Effector memory CD8-positive, alpha-beta T cell (primary cell): ENCODE measurements at regions not wholly inside any gene's neighbourhood (a gene's known extent, or its start where the extent isn't known, plus 50 kb on each side); places are given as distances from the start of the nearest gene placed in this dataset.

ENCODE experiments used
- ATAC-seq: fragments of 150-1000 bp; cut with Tn5 transposase; replicated peaks from 2 replicates; pipeline ENCODE4 v1.10.0; 2021; ENCODE audit warnings: mild to moderate bottlenecking, moderate library complexity
- DNase-seq, 3 experiments: peaks; one replicate each; pipeline ENCODE4 v3.0.0; 2021
- H3K27ac Mint-ChIP-seq, 2 donors: one replicate each; pipeline ENCODE4 v1.8.0; 2022; ENCODE audit warnings: mild to moderate bottlenecking in 2 of 2, mixed read lengths in 2 of 2, moderate library complexity in 2 of 2
- H3K27me3 Mint-ChIP-seq, 2 donors: one replicate each; pipeline ENCODE4 v1.8.0; 2022; ENCODE audit warnings: mixed read lengths in 2 of 2
- H3K36me3 Mint-ChIP-seq: one replicate; pipeline ENCODE4 v1.8.0; 2022; ENCODE audit warnings: mild to moderate bottlenecking, moderate library complexity, mixed read lengths; ENCODE audit not compliant: insufficient read depth
- H3K4me1 Mint-ChIP-seq, 2 donors: one replicate each; pipeline ENCODE4 v1.8.0; 2022; ENCODE audit warnings: low read depth in 2 of 2, mixed read lengths in 2 of 2
- H3K4me3 Mint-ChIP-seq, 2 donors: one replicate each; pipeline ENCODE4 v1.8.0; 2022; ENCODE audit warnings: mild to moderate bottlenecking in 2 of 2, mixed read lengths in 2 of 2, moderate library complexity in 2 of 2
- H3K9me3 Mint-ChIP-seq, 2 donors: one replicate each; pipeline ENCODE4 v1.8.0; 2022; ENCODE audit warnings: mixed read lengths in 2 of 2

- Mint-ChIP-seq H3K27ac (no peak overlapping the region), H3K36me3 (no peaks in the 10 kb centered on the region), H3K4me3 (no peak overlapping the region), H3K27me3 (peaks cover 10 to 26% of the 10 kb centered on the region in 2 donors), H3K4me1 (no peaks in the 10 kb centered on the region), H3K9me3 (peaks cover 5 to 16% of the 10 kb centered on the region in 2 donors)
- DNase-seq (no peak), ATAC-seq (no peak)
Observed at GRCh38 chr1:14220324-14220723, 378.2 kb upstream of the KAZN start.

DNA sequence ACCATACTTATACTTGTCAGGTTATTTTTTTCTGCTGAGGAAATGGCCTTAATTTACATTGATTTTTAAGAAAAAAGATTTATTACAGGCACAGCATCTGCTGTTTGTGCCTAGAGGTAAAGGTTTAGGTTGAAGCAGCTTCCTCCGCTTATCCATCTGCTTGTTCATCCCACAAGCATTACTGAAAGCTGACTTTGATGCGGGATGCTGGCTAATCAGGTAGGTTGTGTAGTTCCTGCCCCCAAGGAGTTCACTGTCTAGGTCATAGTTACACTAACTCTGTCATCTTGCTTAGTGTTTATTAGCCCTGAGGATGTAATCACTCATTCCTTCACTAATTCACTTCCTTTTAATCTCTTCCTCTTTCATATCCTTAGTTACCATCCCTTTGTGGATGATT, 377.7 kb upstream of the KAZN start:
- Mint-ChIP-seq H3K4me3 (no peak overlapping the region), H3K9me3 (peaks cover 5 to 16% of the 10 kb centered on the region in 2 donors), H3K4me1 (no peaks in the 10 kb centered on the region), H3K27ac (no peak overlapping the region), H3K27me3 (peaks cover 10 to 26% of the 10 kb centered on the region in 2 donors), H3K36me3 (no peaks in the 10 kb centered on the region)
- DNase-seq (no peak), ATAC-seq (no peak)

DNA sequence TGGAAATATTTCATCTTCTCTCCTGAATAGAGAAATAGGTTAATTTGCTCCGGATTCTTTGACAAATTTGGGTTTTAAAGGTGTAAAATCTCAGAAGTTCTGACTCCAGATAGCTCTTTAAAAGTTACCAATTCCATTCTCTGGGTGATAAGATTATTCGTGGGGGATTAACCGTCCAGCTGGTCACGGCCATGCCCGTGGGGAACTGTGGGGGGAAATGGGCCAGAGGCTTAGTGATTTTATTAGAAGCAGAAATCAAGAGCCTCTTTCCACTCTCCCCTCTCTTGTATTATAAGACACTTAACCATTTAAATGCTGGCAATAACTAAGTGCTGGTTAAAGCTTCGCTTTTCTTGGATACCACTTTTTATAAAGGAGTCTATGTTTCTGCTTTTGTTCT, 376.4 kb upstream of the KAZN start:
- H3K9me3 Mint-ChIP-seq = peaks cover 5 to 16% of the 10 kb centered on the region in 2 donors
- H3K4me1 Mint-ChIP-seq = no peaks in the 10 kb centered on the region
- peaks cover 10 to 26% of the 10 kb centered on the region in 2 donors for H3K27me3 Mint-ChIP-seq
- no peaks in the 10 kb centered on the region for H3K36me3 Mint-ChIP-seq
- DNase-seq = no peak
- no peak for ATAC-seq
- H3K27ac Mint-ChIP-seq = no peak overlapping the region
- no peak overlapping the region for H3K4me3 Mint-ChIP-seq

DNA sequence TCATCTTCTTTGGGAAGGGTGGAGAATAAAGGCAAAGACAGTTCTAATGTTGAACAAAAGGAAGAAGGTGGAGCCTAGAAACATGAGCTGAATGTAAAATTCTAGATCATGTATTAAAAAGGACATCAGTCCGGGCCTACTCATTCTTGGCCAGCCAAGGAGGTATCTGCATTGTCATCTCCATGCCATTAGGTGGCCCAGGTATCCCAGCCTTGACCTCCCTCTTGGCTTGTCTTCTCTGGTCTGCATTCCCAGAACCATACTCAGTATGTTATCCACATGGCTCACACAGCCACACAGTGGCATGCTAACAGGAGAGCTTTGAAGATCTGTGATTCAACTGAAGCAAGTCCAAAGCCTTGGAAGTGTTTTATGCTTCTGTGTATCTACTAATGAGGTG, 369.8 kb upstream of the KAZN start:
- peaks cover 14 to 21% of the 10 kb centered on the region in 2 donors for H3K27me3 Mint-ChIP-seq
- peaks cover 3 to 6% of the 10 kb centered on the region in 2 donors for H3K9me3 Mint-ChIP-seq
- no peak for ATAC-seq
- H3K4me3 Mint-ChIP-seq = no peak overlapping the region
- H3K27ac Mint-ChIP-seq = no peak overlapping the region
- DNase-seq = no peak
- no peaks in the 10 kb centered on the region for H3K4me1 Mint-ChIP-seq
- peaks cover 4% of the 10 kb centered on the region for H3K36me3 Mint-ChIP-seq

DNA sequence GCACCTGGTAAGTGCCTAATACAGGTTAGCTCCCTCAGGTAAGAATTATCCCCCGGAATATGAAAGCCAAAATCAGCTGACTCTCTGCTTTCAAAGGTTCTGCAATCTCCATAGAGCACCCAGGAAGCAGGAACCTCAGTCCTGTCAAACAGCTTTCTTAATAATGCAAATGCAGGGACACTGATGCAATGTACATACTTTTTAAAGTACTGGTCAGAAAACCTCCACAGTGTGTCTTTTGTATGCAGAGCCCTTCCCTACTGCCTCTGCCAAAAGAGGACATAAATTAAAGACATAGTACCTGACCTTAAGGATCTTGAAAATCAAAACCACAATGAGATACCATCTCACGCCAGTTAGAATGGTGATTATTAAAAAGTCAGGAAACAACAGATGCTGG, 365.0 kb upstream of the KAZN start:
- H3K36me3 Mint-ChIP-seq = peaks cover 4% of the 10 kb centered on the region
- H3K4me1 Mint-ChIP-seq = no peaks in the 10 kb centered on the region
- no peak overlapping the region for H3K4me3 Mint-ChIP-seq
- ATAC-seq = no peak
- no peak for DNase-seq
- peaks cover 13 to 18% of the 10 kb centered on the region in 2 donors for H3K27me3 Mint-ChIP-seq
- H3K9me3 Mint-ChIP-seq = no peaks in the 10 kb centered on the region
- H3K27ac Mint-ChIP-seq = no peak overlapping the region

DNA sequence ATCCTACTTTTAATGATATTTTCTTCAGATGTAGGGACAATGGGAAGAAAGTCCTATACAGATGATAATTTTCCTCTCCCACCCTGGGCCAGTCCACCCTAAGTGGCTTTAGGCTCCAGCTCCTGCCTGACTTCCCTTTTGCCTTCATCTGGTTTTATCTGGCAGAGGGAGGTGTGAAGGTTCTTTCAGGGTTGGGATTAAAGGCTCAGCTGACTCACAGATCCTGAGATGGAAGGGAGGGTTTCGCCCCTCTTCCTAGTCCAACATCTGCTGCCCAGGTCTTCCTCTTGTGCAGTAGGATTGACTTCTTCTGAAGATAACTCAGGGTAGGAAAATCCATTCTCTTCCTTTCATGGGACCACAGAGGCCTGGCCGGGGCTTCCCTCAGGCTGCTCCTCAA, 362.4 kb upstream of the KAZN start:
- H3K27me3 Mint-ChIP-seq = peaks cover 14 to 18% of the 10 kb centered on the region in 2 donors
- ATAC-seq (no peak), DNase-seq (no peak)
- H3K4me1 Mint-ChIP-seq = no peaks in the 10 kb centered on the region
- H3K4me3 Mint-ChIP-seq = no peak overlapping the region
- no peaks in the 10 kb centered on the region for H3K9me3 Mint-ChIP-seq
- peaks cover 4% of the 10 kb centered on the region for H3K36me3 Mint-ChIP-seq
- no peak overlapping the region for H3K27ac Mint-ChIP-seq

- peaks cover 20 to 29% of the 10 kb centered on the region in 2 donors for H3K27me3 Mint-ChIP-seq
- H3K27ac Mint-ChIP-seq = no peak overlapping the region
- H3K36me3 Mint-ChIP-seq = no peaks in the 10 kb centered on the region
- no peaks in the 10 kb centered on the region for H3K4me1 Mint-ChIP-seq
- no peak for DNase-seq
- H3K9me3 Mint-ChIP-seq = no peaks in the 10 kb centered on the region
- no peak overlapping the region for H3K4me3 Mint-ChIP-seq
- ATAC-seq = no peak
Observed at GRCh38 chr1:14238472-14239307, 359.8 kb upstream of the KAZN start.

GRCh38 chr1:14240265-14240664, 358.2 kb upstream of the KAZN start:
- Mint-ChIP-seq H3K4me3 (no peak overlapping the region), H3K9me3 (peaks cover 0 to 4% of the 10 kb centered on the region in 2 donors), H3K27ac (no peak overlapping the region), H3K36me3 (no peaks in the 10 kb centered on the region), H3K4me1 (no peaks in the 10 kb centered on the region), H3K27me3 (peaks cover 27 to 42% of the 10 kb centered on the region in 2 donors)
- DNase-seq (no peak), ATAC-seq (no peak)

DNA sequence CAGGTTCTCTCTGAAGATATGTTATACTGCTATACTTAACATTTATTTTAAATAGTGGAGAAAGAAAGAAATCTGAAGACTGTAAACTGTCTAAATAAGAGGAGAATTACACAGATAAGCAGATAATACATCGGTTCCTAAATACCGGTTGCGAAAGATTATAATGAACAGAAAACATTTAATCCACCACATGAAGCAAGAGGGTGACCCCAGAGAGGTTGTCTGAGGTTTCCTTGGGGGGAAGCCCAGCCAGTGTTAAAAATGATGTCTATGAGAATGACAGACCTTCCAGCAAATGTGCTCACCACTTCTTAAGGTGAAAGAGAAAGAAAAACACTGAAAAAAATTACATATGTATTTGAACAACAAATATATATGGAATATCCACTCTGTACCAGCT, 356.4 kb upstream of the KAZN start:
- Mint-ChIP-seq H3K36me3 (no peaks in the 10 kb centered on the region), H3K4me1 (no peaks in the 10 kb centered on the region), H3K27me3 (peaks cover 27 to 42% of the 10 kb centered on the region in 2 donors), H3K27ac (no peak overlapping the region), H3K4me3 (no peak overlapping the region), H3K9me3 (peaks cover 0 to 4% of the 10 kb centered on the region in 2 donors)
- no peak for ATAC-seq
- DNase-seq = no peak

DNA sequence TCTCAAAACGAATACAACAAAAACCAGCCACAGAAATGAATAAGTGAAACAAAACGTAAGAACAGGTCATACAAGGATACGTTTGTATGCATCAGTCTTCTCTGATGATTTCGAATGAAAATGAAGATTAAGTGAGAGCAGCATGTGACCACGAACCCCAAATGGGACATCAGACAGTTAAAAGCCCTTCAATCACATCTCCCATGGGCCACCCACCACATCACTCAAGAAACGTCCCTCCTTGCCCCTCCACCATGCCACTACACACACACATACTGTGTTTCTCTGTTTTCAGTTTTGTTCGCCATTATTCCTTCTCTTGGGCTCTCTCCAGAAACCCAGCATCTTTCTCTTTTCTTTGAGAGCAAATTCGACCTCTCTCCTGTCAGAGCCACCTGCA, 355.6 kb upstream of the KAZN start:
- Mint-ChIP-seq H3K27ac (no peak overlapping the region), H3K4me3 (no peak overlapping the region), H3K4me1 (no peaks in the 10 kb centered on the region), H3K27me3 (peaks cover 26 to 42% of the 10 kb centered on the region in 2 donors), H3K9me3 (peaks cover 0 to 4% of the 10 kb centered on the region in 2 donors), H3K36me3 (no peaks in the 10 kb centered on the region)
- DNase-seq (no peak), ATAC-seq (no peak)

DNA sequence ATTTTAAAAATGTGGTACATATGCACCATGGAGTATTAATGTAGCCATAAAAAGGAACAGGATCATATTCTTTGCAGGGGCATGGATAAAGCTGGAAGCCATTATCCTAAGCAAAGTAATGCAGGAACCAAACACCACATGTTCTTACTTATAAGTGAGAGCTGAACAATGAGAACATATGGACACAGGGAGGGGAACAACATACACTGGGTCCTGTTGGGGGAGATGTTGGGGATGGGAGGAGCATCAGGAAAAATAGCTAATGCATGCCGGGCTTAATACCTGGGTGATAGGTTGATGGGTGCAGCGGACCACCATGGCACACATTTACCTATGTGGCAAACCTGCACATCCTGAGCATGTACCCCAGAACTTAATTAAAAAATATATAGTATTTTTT, 352.5 kb upstream of the KAZN start:
- no peak overlapping the region for H3K27ac Mint-ChIP-seq
- DNase-seq = no peak
- no peaks in the 10 kb centered on the region for H3K4me1 Mint-ChIP-seq
- peaks cover 0 to 4% of the 10 kb centered on the region in 2 donors for H3K9me3 Mint-ChIP-seq
- H3K4me3 Mint-ChIP-seq = no peak overlapping the region
- ATAC-seq = no peak
- peaks cover 21 to 44% of the 10 kb centered on the region in 2 donors for H3K27me3 Mint-ChIP-seq
- no peaks in the 10 kb centered on the region for H3K36me3 Mint-ChIP-seq

DNA sequence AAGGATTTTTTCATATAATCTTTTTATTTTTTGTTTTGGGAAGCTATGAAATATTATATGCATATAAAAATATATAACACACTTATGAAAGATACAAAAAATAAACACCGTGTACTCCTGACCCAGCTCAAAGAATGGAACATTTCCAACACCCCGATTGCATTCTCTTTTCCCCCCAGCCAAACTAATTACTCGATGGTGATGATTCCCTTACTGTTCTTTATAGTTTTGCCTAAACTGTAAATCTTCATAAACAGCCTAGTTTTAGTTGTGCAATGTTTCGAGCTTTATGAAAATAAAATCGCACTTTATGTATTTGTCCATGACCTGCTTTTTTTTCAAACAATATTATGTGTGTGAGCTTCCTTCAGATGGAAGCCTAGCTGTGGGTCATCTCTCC, 352.0 kb upstream of the KAZN start:
- Mint-ChIP-seq H3K27me3 (peaks cover 21 to 42% of the 10 kb centered on the region in 2 donors), H3K4me3 (no peak overlapping the region), H3K9me3 (peaks cover 0 to 4% of the 10 kb centered on the region in 2 donors), H3K36me3 (no peaks in the 10 kb centered on the region), H3K4me1 (no peaks in the 10 kb centered on the region), H3K27ac (no peak overlapping the region)
- no peak for ATAC-seq
- DNase-seq = no peak

- H3K4me1 Mint-ChIP-seq = no peaks in the 10 kb centered on the region
- H3K9me3 Mint-ChIP-seq = peaks cover 0 to 4% of the 10 kb centered on the region in 2 donors
- H3K36me3 Mint-ChIP-seq = no peaks in the 10 kb centered on the region
- DNase-seq (no peak), ATAC-seq (no peak)
- no peak overlapping the region for H3K4me3 Mint-ChIP-seq
- H3K27ac Mint-ChIP-seq = no peak overlapping the region
- peaks cover 18 to 39% of the 10 kb centered on the region in 2 donors for H3K27me3 Mint-ChIP-seq
Observed at GRCh38 chr1:14247666-14248065, 350.8 kb upstream of the KAZN start.

GRCh38 chr1:14251871-14252270, 346.6 kb upstream of the KAZN start:
- DNase-seq (no peak), ATAC-seq (no peak)
- Mint-ChIP-seq H3K4me1 (no peaks in the 10 kb centered on the region), H3K27ac (no peak overlapping the region), H3K36me3 (no peaks in the 10 kb centered on the region), H3K4me3 (no peak overlapping the region), H3K9me3 (no peaks in the 10 kb centered on the region), H3K27me3 (peaks cover 5 to 22% of the 10 kb centered on the region in 2 donors)
